Gastroesophageal sphincter (tissue), 3 donors: ENCODE measurements at regions not wholly inside any gene's neighbourhood (a gene's known extent, or its start where the extent isn't known, plus 50 kb on each side); places are given as distances from the start of the nearest gene placed in this dataset.

Experiments
- POLR2A ChIP-seq, 2 donors: fragments of 450-650 bp; IDR thresholded peaks; one replicate each; pipeline ENCODE4 v1.6.1; 2017; ENCODE audit warnings: antibody characterized with exemption in 2 of 2, mild to moderate bottlenecking in 2 of 2, moderate library complexity in 1 of 2
- TF ChIP-seq, protein P1 (sequence below), 4 experiments: fragments of 200-600 bp in 2 of 4; fragments of 450-650 bp in 2 of 4; sonication (generic) in 1 of 4; IDR thresholded peaks; one replicate each; pipeline ENCODE4 v1.5.1; 2017 to 2019; ENCODE audit warnings: antibody characterized with exemption in 4 of 4, mild to moderate bottlenecking in 2 of 4, moderate library complexity in 2 of 4

- TF ChIP-seq, protein P1, sequence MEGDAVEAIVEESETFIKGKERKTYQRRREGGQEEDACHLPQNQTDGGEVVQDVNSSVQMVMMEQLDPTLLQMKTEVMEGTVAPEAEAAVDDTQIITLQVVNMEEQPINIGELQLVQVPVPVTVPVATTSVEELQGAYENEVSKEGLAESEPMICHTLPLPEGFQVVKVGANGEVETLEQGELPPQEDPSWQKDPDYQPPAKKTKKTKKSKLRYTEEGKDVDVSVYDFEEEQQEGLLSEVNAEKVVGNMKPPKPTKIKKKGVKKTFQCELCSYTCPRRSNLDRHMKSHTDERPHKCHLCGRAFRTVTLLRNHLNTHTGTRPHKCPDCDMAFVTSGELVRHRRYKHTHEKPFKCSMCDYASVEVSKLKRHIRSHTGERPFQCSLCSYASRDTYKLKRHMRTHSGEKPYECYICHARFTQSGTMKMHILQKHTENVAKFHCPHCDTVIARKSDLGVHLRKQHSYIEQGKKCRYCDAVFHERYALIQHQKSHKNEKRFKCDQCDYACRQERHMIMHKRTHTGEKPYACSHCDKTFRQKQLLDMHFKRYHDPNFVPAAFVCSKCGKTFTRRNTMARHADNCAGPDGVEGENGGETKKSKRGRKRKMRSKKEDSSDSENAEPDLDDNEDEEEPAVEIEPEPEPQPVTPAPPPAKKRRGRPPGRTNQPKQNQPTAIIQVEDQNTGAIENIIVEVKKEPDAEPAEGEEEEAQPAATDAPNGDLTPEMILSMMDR (IDR thresholded peaks at IDR 0.05): no peak
- TF ChIP-seq POLR2A (IDR thresholded peaks at IDR 0.05): no peak
These were observed 576.9 kb downstream of the BNC2 start for GRCh38 chr9:16293610-16294009.
